Muscle layer of colon (tissue), 2 donors: ENCODE measurements at regions not wholly inside any gene's neighbourhood (a gene's known extent, or its start where the extent isn't known, plus 50 kb on each side); places are given as distances from the start of the nearest gene placed in this dataset.

ENCODE experiments used
- H3K27ac ChIP-seq: one replicate; pipeline ENCODE4 v1.7.0; 2013; ENCODE audit warnings: low read depth, mild to moderate bottlenecking, low read length, moderate library complexity
- H3K27me3 ChIP-seq, 2 donors: one replicate each; pipeline ENCODE4 v1.7.0; 2013; ENCODE audit warnings: low read length in 2 of 2, mild to moderate bottlenecking in 2 of 2; ENCODE audit not compliant: insufficient read depth in 2 of 2, control insufficient read depth in 1 of 2
- H3K36me3 ChIP-seq: one replicate; pipeline ENCODE4 v1.7.0; 2013; ENCODE audit warnings: mild to moderate bottlenecking, low read length; ENCODE audit not compliant: insufficient read depth
- H3K4me1 ChIP-seq: one replicate; pipeline ENCODE4 v1.7.0; 2013; ENCODE audit warnings: mild to moderate bottlenecking, low read length; ENCODE audit not compliant: insufficient read depth
- H3K4me3 ChIP-seq, 2 donors: one replicate each; pipeline ENCODE4 v1.7.0; 2013; ENCODE audit warnings: low read length in 2 of 2, low read depth in 1 of 2, mild to moderate bottlenecking in 1 of 2, moderate library complexity in 1 of 2
- H3K9ac ChIP-seq: one replicate; pipeline ENCODE4 v1.7.0; 2013; ENCODE audit warnings: low read length
- H3K9me3 ChIP-seq: one replicate; pipeline ENCODE4 v1.7.0; 2013; ENCODE audit warnings: mild to moderate bottlenecking, low read length
- donor health status: abdominal sarcoma.
- donor health status: Adenocarcinoma of cecum.

- no peak overlapping the region for H3K4me3 ChIP-seq
- no peak overlapping the region for H3K9ac ChIP-seq
- no peaks in the 10 kb centered on the region for H3K27me3 ChIP-seq
- H3K9me3 ChIP-seq, result no peaks in the 10 kb centered on the region
- no peaks in the 10 kb centered on the region for H3K4me1 ChIP-seq
- H3K27ac ChIP-seq, result no peak overlapping the region
- H3K36me3 ChIP-seq, result no peaks in the 10 kb centered on the region
These were observed 252.2 kb upstream of the IGF1R start for GRCh38 chr15:98395974-98396610.

GRCh38 chr15:98397419-98397818, 250.9 kb upstream of the IGF1R start:
- no peaks in the 10 kb centered on the region for H3K36me3 ChIP-seq
- no peak overlapping the region for H3K9ac ChIP-seq
- no peak overlapping the region for H3K27ac ChIP-seq
- H3K9me3 ChIP-seq, result no peaks in the 10 kb centered on the region
- no peaks in the 10 kb centered on the region for H3K4me1 ChIP-seq
- no peak overlapping the region for H3K4me3 ChIP-seq
- no peaks in the 10 kb centered on the region for H3K27me3 ChIP-seq

GRCh38 chr15:98398056-98398455, 250.3 kb upstream of the IGF1R start:
- H3K27ac ChIP-seq, result no peak overlapping the region
- no peaks in the 10 kb centered on the region for H3K27me3 ChIP-seq
- no peak overlapping the region for H3K9ac ChIP-seq
- no peaks in the 10 kb centered on the region for H3K4me1 ChIP-seq
- no peaks in the 10 kb centered on the region for H3K9me3 ChIP-seq
- no peaks in the 10 kb centered on the region for H3K36me3 ChIP-seq
- H3K4me3 ChIP-seq, result no peak overlapping the region

- Histone ChIP-seq H3K9me3 (no peaks in the 10 kb centered on the region), H3K27ac (no peak overlapping the region), H3K27me3 (no peaks in the 10 kb centered on the region), H3K9ac (no peak overlapping the region), H3K36me3 (no peaks in the 10 kb centered on the region), H3K4me3 (no peak overlapping the region), H3K4me1 (no peaks in the 10 kb centered on the region)
These were observed 249.5 kb upstream of the IGF1R start for GRCh38 chr15:98398886-98399285.

- no peaks in the 10 kb centered on the region for H3K36me3 ChIP-seq
- H3K9ac ChIP-seq, result no peak overlapping the region
- H3K9me3 ChIP-seq, result no peaks in the 10 kb centered on the region
- H3K4me1 ChIP-seq, result no peaks in the 10 kb centered on the region
- no peaks in the 10 kb centered on the region for H3K27me3 ChIP-seq
- H3K27ac ChIP-seq, result no peak overlapping the region
- H3K4me3 ChIP-seq, result no peak overlapping the region
These were observed 248.2 kb upstream of the IGF1R start for GRCh38 chr15:98400120-98400519.

- Histone ChIP-seq H3K9me3 (no peaks in the 10 kb centered on the region), H3K9ac (no peak overlapping the region), H3K4me1 (no peaks in the 10 kb centered on the region), H3K4me3 (no peak overlapping the region), H3K27ac (no peak overlapping the region), H3K27me3 (no peaks in the 10 kb centered on the region), H3K36me3 (no peaks in the 10 kb centered on the region)
These were observed 247.3 kb upstream of the IGF1R start for GRCh38 chr15:98401029-98401428.

- Histone ChIP-seq H3K36me3 (no peaks in the 10 kb centered on the region), H3K9me3 (no peaks in the 10 kb centered on the region), H3K4me3 (no peak overlapping the region), H3K9ac (no peak overlapping the region), H3K27me3 (no peaks in the 10 kb centered on the region), H3K4me1 (no peaks in the 10 kb centered on the region), H3K27ac (no peak overlapping the region)
These were observed 245.9 kb upstream of the IGF1R start for GRCh38 chr15:98402486-98402885.

- Histone ChIP-seq H3K9ac (no peak overlapping the region), H3K9me3 (no peaks in the 10 kb centered on the region), H3K27me3 (no peaks in the 10 kb centered on the region)
These were observed 245.2 kb upstream of the IGF1R start for GRCh38 chr15:98403169-98403568.

GRCh38 chr15:98403569-98403968, 244.8 kb upstream of the IGF1R start:
- H3K27ac ChIP-seq, result no peak overlapping the region
- no peaks in the 10 kb centered on the region for H3K36me3 ChIP-seq
- no peaks in the 10 kb centered on the region for H3K4me1 ChIP-seq

More at GRCh38 chr15:98403169-98403568, 245.2 kb upstream of the IGF1R start:
- Histone ChIP-seq H3K4me1 (no peaks in the 10 kb centered on the region), H3K4me3 (no peak overlapping the region), H3K27ac (no peak overlapping the region), H3K36me3 (no peaks in the 10 kb centered on the region)

GRCh38 chr15:98405013-98405412, 243.3 kb upstream of the IGF1R start:
- Histone ChIP-seq H3K4me1 (no peaks in the 10 kb centered on the region), H3K9ac (no peak overlapping the region), H3K27ac (no peak overlapping the region), H3K9me3 (no peaks in the 10 kb centered on the region), H3K4me3 (no peak overlapping the region), H3K27me3 (no peaks in the 10 kb centered on the region), H3K36me3 (no peaks in the 10 kb centered on the region)

More at GRCh38 chr15:98403569-98403968, 244.8 kb upstream of the IGF1R start:
- Histone ChIP-seq H3K9ac (no peak overlapping the region), H3K4me3 (no peak overlapping the region), H3K27me3 (no peaks in the 10 kb centered on the region), H3K9me3 (no peaks in the 10 kb centered on the region)

- H3K4me1 ChIP-seq, result no peaks in the 10 kb centered on the region
- no peak overlapping the region for H3K27ac ChIP-seq
- no peaks in the 10 kb centered on the region for H3K36me3 ChIP-seq
- no peak overlapping the region for H3K4me3 ChIP-seq
- no peak overlapping the region for H3K9ac ChIP-seq
- no peaks in the 10 kb centered on the region for H3K9me3 ChIP-seq
- H3K27me3 ChIP-seq, result no peaks in the 10 kb centered on the region
These were observed 240.1 kb upstream of the IGF1R start for GRCh38 chr15:98408231-98408630.

GRCh38 chr15:98410328-98410727, 238.0 kb upstream of the IGF1R start:
- H3K4me1 ChIP-seq, result no peaks in the 10 kb centered on the region
- no peak overlapping the region for H3K4me3 ChIP-seq
- H3K9me3 ChIP-seq, result no peaks in the 10 kb centered on the region
- no peaks in the 10 kb centered on the region for H3K36me3 ChIP-seq
- H3K27me3 ChIP-seq, result no peaks in the 10 kb centered on the region
- no peak overlapping the region for H3K9ac ChIP-seq
- H3K27ac ChIP-seq, result no peak overlapping the region
